Epidermal melanocyte (primary cell): ENCODE measurements at regions not wholly inside any gene's neighbourhood (a gene's known extent, or its start where the extent isn't known, plus 50 kb on each side); places are given as distances from the start of the nearest gene placed in this dataset.

Experiments used
- DNase-seq: peaks from one replicate; pipeline ENCODE4 v3.0.0; 2011; ENCODE audit warnings: low spot score; ENCODE audit not compliant: insufficient read length

DNA sequence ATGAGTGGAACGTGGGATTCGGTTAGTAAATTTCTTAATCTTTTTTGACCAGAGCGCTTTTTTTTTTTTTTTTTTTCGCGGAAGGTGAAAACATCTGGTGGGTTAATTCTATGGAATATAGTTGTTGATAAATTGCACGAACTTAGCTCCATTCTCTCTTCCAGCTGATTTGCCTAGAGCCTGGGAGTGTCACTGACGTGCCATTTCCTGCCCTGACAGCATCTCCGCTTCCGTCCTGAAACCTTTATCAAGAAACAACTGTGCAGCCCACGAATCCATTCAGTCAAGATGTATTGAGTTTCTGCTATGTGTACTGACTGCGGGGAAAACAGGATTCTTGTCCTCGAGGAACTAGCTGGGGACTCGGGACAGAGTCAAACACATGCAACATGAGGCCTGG is 59.5 kb upstream of the TGM3 start:
- no peak for DNase-seq

DNA sequence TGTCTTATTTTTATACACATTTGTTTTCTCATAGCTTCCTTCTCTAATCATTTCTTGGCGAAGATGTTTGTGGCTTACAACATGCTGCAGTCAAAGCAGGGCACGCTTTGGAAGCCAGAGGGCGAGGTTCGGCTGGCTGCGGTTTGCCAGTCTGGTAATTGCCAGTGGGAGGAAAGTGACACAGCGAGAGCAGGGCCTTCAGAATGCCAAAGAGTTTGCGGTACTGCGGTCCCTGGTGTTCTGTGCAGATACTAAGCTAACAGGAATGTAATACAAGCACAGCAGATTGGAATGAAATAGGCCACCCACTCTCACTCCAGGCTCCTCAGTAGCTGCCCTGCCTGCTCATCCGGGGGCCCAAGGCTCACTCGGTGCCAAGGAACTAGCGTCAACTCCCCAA is 58.7 kb upstream of the TGM3 start:
- peak; percentile 63 for DNase-seq

DNA sequence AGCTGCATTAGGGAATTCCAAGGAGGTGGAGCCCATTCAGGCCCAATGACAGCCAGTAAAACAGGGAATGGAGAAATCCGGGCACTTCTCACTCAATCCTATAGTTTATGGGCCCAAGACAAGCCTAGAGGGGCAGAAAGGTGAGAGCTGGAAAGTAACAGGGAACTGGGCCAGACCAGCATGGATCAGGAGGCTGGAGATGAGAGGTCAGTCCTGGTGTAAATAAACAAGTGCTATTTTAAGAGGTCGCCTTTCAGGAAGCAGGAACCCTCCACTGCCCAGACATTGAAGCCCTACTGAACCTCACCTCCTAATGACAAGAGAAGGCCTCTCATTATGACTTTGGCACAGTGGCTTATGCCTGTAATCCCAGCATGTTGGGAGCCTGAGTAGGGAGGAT is 57.2 kb upstream of the TGM3 start:
- no peak for DNase-seq

DNA sequence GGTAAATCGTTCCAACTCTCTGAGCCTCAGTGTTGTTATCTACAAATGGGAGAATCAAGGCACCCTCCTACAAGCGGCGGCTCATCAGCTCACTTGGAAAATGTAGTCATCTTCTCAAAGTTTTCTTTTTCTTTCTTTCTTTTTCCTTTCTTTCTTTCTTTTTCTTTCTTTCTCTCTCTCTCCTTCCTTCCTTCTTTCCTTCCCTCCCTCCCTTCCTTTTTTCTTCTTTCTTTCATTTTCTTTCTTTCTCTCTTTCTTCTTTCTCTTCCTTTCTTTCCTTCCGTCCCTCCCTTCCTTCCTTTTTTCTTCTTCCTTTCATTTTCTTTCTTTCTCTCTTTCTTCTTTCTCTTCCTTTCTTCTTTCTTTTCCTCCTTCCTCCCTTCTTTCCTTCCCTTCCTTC is 55.0 kb upstream of the TGM3 start:
- no peak for DNase-seq

DNA sequence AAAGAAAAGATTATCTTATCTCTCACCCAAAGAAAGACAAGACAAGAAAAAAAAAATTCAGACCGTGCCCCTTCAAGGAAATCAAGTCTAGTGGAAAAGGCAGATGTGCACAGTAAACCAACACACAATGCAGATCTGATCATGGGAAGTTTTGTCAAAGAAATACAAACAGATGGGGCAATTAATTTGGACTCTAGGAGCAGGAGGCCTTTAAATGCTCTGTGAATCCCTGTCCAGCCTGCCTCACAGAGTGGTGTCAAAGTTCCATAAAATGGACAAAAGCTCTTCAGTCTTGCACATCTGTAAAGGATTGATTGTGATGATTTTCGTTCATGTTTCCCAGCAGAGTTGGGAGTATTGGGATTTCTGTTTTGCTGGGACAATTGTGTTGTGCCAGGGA is 53.1 kb upstream of the TGM3 start:
- DNase-seq = no peak

DNA sequence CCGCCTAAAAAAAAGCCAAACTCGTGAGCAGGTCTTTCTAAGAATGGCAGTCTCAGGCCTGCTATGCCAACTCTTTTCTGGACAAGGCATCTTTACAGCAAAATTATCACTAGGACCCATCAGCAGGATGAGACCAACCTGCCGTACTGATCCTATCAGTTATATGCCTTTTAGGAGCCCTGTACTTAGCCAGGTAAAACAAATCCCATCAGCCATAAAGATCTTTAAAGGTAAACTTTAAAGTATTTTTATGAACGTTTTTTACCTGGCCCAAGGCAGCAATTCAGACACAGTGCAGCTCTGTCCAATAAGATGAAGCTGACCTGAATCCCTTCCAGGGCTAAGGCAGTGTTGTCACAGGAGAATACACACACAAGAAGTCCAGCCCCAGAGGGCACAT is 51.3 kb upstream of the TGM3 start:
- DNase-seq = no peak

DNA sequence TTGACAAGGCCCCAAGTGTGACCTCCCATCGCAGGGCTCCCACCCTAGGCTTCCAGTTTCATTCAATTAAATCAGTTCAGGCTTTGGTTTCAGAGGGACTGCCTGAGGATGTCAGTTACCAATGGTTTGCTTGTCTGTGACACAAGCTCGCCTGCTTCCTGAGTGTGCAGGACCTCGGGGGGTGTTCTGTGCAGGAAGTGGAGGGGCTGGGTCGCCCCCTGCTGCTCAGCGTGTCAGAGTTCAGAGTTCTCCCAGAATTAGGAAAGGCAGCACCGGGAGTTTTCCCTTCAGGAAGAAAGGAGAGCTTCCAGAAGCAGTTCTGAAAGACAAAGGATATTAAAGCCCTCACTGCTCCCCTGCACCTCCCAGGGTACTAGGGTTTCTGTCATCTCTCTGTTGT is 50.8 kb upstream of the TGM3 start:
- DNase-seq = no peak

DNA sequence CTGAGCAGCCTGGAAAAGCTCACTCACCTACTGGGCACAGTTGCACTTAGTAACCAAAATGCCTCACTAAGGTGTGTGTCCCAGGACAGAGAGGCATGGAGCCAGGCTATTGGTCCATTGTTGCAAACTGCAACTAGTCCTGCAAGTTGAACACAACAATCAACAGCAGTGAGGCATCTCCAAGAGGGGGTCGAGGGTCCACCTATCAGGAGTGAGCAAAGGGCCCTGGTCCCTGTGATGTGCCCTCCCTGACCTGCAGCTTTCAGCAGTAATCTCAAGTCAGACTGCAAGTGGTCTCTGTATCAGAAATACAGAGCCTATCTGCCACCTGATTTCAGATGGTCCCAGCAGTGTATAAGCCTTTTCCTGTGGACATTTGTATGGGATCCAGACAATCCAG is 50.2 kb upstream of the TGM3 start:
- no peak for DNase-seq
